ENCODE measurements at regions not wholly inside any gene's neighbourhood (a gene's known extent, or its start where the extent isn't known, plus 50 kb on each side); places are given as distances from the start of the nearest gene placed in this dataset.

DNA sequence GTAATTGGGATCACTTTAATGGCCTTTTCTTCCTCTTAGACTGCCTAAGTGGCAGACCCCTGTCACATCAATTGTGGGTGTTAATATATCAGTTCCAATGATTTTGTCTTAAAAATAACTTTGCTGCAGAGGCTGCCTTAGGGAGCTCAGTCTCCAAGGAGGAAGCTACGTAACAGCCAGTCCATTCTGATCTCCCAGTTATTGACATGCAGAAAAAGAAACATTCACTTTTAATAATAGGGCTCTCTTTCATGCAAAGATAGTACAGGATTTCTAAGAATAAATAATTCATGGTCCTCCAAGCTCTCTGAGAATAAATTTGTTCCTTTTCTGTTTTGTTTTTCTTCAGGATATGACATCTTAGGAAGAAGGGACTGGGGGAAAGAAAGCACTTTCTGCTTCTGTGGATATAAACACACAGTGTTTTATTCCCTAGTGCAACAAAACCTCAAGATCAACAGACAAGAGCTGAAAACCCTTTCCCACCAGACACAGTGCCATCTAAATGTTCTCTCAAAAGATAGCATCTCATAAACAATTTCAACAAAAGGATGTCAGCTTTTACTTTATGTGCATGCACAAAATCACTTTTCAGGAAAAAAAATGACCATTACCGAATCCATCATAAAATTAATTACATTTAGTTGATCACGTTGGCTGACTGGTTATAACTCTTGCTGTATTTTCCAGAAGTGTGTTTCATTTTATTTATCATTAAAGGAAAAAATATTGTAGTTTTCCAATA, 372.4 kb upstream of the SLC7A11 start:
- ATAC-seq (replicated peaks) (no peak), DNase-seq (no peak)
- Mint-ChIP-seq H3K4me1 (ENCODE audit: low read depth in 2 of 2) (no peaks in the 10 kb centered on the region), H3K27ac (no peak overlapping the region), H3K36me3 (ENCODE audit: insufficient read depth) (no peaks in the 10 kb centered on the region), H3K9me3 (no peaks in the 10 kb centered on the region), H3K4me3 (no peak overlapping the region), H3K27me3 (no peaks in the 10 kb centered on the region)

DNA sequence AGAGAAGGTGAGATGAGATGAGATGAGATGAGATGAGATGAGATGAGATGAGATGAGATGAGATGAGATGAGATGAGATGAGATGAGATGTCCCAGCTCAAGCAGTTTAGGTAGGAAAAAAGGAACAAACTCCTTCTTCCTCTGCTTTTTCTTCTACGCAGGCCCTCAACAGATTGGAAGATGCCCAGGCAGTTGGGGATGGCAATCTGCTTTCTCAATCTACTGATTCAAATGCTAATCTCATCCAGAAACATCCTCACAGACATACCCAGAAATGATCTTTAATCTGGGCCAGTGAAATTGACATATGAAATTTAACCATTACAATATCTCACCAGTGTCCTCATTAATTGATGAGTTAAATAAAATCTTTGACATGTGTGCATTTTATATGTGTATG, 370.3 kb upstream of the SLC7A11 start:
- Mint-ChIP-seq H3K36me3 (ENCODE audit: insufficient read depth) (no peaks in the 10 kb centered on the region), H3K27ac (no peak overlapping the region), H3K4me3 (no peak overlapping the region), H3K27me3 (no peaks in the 10 kb centered on the region), H3K4me1 (ENCODE audit: low read depth in 2 of 2) (no peaks in the 10 kb centered on the region), H3K9me3 (no peaks in the 10 kb centered on the region)
- DNase-seq (no peak), ATAC-seq (replicated peaks) (no peak)

DNA sequence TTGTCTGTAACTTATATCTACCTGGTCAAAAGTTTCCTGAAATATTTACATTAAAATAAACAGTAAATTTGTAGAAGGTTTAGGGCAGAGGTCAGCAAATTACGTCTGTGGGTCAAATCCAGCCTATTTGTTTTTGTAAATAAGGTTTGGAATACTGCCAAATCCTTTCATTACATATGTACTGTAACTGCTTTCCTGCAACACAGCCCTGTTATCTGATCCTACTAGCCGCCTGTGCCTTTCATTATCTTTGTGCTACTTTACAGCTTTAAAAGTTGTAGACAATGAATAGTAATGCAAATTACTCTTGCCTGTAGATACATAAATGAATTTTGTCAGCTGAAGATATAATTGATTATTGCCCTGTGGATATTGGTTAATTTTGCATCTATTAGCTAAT, 369.6 kb upstream of the SLC7A11 start:
- no peak for ATAC-seq (replicated peaks)
- H3K36me3 Mint-ChIP-seq (ENCODE audit: insufficient read depth): no peaks in the 10 kb centered on the region
- H3K27me3 Mint-ChIP-seq: no peaks in the 10 kb centered on the region
- H3K4me3 Mint-ChIP-seq: no peak overlapping the region
- DNase-seq: no peak
- no peaks in the 10 kb centered on the region for H3K9me3 Mint-ChIP-seq
- no peaks in the 10 kb centered on the region for H3K4me1 Mint-ChIP-seq (ENCODE audit: low read depth in 2 of 2)
- H3K27ac Mint-ChIP-seq: no peak overlapping the region

DNA sequence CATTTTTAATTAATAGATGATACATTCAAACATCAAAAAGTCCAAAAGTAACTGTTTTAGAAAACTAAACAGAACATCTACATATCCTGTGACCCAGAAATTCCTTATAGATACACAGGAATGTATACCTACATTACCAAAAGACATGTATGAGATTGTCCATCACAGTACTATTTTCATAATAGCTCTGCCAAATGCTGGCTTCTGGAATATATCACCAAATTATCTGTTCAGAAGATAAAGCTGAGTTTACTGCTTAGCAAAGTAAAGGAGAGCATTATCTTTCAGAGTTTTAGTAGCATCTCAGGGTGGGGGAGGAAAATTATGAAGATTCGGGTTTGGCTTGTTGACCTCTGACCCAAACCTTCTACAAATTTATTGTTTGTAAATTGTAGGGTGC, 368.9 kb upstream of the SLC7A11 start:
- ATAC-seq (replicated peaks) (no peak), DNase-seq (no peak)
- no peaks in the 10 kb centered on the region for H3K9me3 Mint-ChIP-seq
- no peaks in the 10 kb centered on the region for H3K27me3 Mint-ChIP-seq
- H3K27ac Mint-ChIP-seq: no peak overlapping the region
- H3K4me1 Mint-ChIP-seq (ENCODE audit: low read depth in 2 of 2): no peaks in the 10 kb centered on the region
- no peaks in the 10 kb centered on the region for H3K36me3 Mint-ChIP-seq (ENCODE audit: insufficient read depth)
- H3K4me3 Mint-ChIP-seq: no peak overlapping the region

DNA sequence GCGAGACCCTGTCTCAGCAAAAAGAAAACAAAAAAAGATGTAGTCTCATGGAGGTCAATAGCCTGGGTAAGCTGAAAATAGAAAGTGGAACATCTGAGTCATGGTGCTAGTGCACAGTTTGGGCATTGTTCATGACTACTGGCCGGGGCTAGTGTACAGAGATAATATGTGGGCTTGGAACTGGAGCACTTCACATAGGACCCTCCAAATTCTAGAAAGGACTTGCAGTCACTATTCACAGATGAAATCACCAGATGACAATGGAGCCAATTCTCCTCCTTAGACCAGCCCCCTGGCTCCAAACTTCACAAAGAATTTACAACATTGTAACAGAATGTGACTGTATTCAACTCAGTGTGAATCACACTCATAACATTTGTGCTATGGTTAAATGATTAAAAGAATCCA, 367.8 kb upstream of the SLC7A11 start:
- Mint-ChIP-seq H3K4me3 (no peak overlapping the region), H3K4me1 (ENCODE audit: low read depth in 2 of 2) (no peaks in the 10 kb centered on the region), H3K27me3 (no peaks in the 10 kb centered on the region), H3K27ac (no peak overlapping the region), H3K36me3 (ENCODE audit: insufficient read depth) (no peaks in the 10 kb centered on the region), H3K9me3 (peaks cover 0 to 8% of the 10 kb centered on the region in 2 donors)
- DNase-seq (no peak), ATAC-seq (replicated peaks) (no peak)

DNA sequence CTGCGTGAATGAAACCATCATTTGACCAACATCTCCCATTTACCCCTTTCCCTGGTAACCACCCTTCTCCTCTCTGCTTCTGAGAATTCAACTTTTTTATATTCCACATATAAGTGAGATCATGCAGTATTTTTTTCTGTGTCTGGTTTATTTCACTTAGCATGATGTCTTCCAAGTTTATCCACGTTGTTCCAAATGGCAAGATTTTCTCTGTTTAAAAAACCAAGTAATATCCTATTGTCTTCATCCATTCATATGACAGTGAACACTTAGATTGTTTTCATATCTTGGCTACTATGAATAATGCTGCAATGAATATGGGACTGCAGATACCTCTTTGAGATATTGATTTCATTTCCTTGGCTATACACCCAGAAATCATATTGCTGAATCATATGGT, 362.4 kb upstream of the SLC7A11 start:
- ATAC-seq (replicated peaks) (no peak), DNase-seq (no peak)
- Mint-ChIP-seq H3K4me3 (no peak overlapping the region), H3K27me3 (no peaks in the 10 kb centered on the region), H3K9me3 (peaks cover 1 to 14% of the 10 kb centered on the region in 2 donors), H3K4me1 (ENCODE audit: low read depth in 2 of 2) (no peaks in the 10 kb centered on the region), H3K27ac (no peak overlapping the region), H3K36me3 (ENCODE audit: insufficient read depth) (no peaks in the 10 kb centered on the region)

DNA sequence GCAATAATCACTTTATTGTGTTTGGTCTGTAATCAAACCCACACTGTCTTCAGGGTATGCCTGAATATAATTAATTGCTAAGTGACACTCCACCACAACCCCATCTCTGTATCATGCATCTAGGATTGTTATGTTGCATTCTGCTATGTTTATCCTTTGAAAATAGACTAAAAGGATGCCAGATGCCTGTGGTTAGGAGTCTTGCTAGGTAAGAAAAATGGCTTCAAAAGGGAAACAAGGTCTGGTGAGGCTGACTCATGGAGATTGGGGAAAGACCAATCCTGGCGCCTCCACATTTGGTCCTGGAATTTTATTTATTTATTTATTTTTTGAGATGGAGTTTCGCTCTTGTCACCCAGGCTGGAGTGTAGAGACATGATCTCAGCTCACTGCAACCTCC, 360.5 kb upstream of the SLC7A11 start:
- H3K27me3 Mint-ChIP-seq: no peaks in the 10 kb centered on the region
- H3K27ac Mint-ChIP-seq: no peak overlapping the region
- H3K4me3 Mint-ChIP-seq: no peak overlapping the region
- DNase-seq: no peak
- no peak for ATAC-seq (replicated peaks)
- peaks cover 1 to 14% of the 10 kb centered on the region in 2 donors for H3K9me3 Mint-ChIP-seq
- no peaks in the 10 kb centered on the region for H3K36me3 Mint-ChIP-seq (ENCODE audit: insufficient read depth)
- no peaks in the 10 kb centered on the region for H3K4me1 Mint-ChIP-seq (ENCODE audit: low read depth in 2 of 2)

DNA sequence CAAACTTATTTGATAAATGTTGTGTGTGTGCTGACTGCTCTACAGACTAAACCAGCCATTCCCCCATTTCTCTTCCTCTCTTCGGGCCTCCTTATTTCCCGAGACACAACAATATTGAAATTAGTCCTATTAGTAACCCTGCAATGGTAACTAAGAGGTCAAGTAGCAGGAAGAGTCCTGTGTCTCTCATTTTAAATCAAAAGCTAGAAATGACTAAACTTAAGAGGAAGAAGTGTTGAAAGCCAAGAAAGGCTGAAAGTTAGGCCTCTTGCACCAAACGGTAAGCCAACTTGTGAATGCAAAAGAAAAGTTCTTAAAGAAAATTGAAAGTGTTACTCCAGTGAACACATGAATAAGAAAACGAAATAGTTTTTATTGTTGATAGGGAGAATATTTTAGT, 357.8 kb upstream of the SLC7A11 start:
- H3K36me3 Mint-ChIP-seq (ENCODE audit: insufficient read depth): no peaks in the 10 kb centered on the region
- no peaks in the 10 kb centered on the region for H3K4me1 Mint-ChIP-seq (ENCODE audit: low read depth in 2 of 2)
- DNase-seq (no peak), ATAC-seq (replicated peaks) (no peak)
- no peak overlapping the region for H3K27ac Mint-ChIP-seq
- no peaks in the 10 kb centered on the region for H3K27me3 Mint-ChIP-seq
- no peak overlapping the region for H3K4me3 Mint-ChIP-seq
- H3K9me3 Mint-ChIP-seq: peaks cover 1 to 6% of the 10 kb centered on the region in 2 donors

DNA sequence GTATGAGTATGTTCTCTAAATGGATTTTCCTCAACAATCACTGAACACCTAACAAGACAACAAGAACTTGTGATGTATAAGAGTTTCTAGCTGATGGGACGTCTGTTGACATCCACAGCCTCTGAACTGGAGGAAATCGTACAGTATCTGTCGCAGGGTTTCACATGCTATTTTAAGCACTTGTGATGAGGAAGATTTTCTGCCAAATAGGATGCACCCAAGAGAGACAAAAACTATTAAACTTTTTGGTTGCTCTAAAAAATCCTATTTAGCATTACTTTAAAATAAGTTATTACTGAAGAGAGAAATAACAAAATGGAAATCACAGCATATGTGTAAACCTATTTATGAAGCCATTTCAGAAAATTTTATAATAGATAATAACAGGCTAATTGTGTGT, 356.1 kb upstream of the SLC7A11 start:
- ATAC-seq (replicated peaks) (no peak), DNase-seq (no peak)
- H3K9me3 Mint-ChIP-seq: peaks cover 0 to 5% of the 10 kb centered on the region in 2 donors
- no peaks in the 10 kb centered on the region for H3K4me1 Mint-ChIP-seq (ENCODE audit: low read depth in 2 of 2)
- H3K4me3 Mint-ChIP-seq: no peak overlapping the region
- no peaks in the 10 kb centered on the region for H3K27me3 Mint-ChIP-seq
- no peaks in the 10 kb centered on the region for H3K36me3 Mint-ChIP-seq (ENCODE audit: insufficient read depth)
- no peak overlapping the region for H3K27ac Mint-ChIP-seq

DNA sequence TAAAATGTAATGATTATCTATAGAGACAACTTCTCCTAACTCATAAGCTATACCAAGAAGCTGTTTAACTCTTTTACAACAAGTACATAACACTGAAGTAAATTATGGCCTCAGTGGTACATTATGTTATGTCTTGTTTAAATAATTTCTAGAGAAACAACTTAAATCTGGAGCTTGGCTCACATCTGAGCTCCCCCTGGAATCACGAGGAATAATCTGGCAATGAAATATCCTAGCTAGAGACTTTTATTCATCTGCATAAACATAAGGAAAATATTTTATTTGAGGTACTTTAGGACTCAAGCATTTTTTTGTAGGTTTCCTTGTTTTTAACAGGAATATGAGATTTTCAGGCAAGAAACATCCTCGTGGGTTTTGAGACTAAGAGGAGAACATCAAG, 354.7 kb upstream of the SLC7A11 start:
- Mint-ChIP-seq H3K36me3 (ENCODE audit: insufficient read depth) (no peaks in the 10 kb centered on the region), H3K4me1 (ENCODE audit: low read depth in 2 of 2) (no peaks in the 10 kb centered on the region), H3K9me3 (peaks cover 5 to 7% of the 10 kb centered on the region in 2 donors), H3K27ac (no peak overlapping the region), H3K27me3 (no peaks in the 10 kb centered on the region), H3K4me3 (no peak overlapping the region)
- DNase-seq (no peak), ATAC-seq (replicated peaks) (no peak)

DNA sequence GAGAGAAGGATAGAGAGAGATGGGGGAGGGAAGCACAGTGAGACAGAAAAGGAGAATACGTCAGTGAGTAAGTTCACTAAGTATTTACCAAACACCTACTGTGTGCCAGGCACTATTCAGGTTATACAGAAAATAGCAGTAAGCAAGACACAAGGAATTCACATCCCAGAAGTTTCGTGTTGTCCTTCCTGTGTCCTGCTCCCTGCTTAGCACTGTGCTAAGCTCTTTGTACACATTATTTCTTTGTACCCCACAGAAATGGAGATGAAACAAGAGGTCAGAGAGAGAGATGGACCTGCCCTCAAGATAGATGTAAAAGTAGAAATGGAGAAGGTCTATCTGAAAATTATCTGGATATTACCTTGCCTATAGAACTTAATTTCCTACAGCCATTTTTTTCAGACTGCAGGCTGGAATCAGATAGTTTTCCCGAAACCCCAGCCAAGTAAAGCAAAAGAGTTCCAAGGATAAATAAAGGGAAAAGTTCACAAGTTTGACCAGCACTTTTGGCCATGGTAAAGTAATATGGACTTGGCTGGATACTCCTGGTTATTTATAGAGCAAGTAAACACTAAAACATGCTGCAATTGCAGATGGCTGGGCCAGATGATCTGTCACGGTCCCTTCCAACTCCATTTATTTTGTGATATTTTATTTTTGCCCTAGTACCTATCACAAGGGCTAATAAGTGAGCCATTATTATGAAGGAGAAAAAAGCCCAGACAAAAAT, 353.7 kb upstream of the SLC7A11 start:
- no peak for ATAC-seq (replicated peaks)
- Mint-ChIP-seq H3K4me1 (ENCODE audit: low read depth in 2 of 2) (no peaks in the 10 kb centered on the region), H3K4me3 (no peak overlapping the region), H3K27ac (no peak overlapping the region), H3K9me3 (peaks cover 4 to 7% of the 10 kb centered on the region in 2 donors), H3K27me3 (no peaks in the 10 kb centered on the region), H3K36me3 (ENCODE audit: insufficient read depth) (no peaks in the 10 kb centered on the region)
- DNase-seq: no peak

DNA sequence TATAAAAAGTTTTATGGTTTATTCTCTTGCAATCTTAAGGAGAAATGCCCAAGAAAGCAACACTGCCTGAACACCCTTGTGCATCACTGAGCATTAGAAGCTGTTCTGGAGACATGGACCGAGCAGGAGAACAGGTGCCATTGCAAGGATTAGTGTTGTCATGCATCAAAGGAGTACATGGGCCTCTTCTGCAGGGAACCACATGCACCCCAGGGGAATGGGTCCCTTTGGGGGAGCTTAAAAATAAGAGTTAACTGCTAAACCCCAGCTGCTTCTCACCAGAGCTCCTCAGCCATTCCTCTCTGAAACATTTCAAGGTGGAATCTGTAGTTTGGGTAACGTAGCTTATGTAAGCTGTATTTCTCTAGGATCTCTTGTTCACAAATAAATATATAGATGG, 353.0 kb upstream of the SLC7A11 start:
- no peak for ATAC-seq (replicated peaks)
- no peak for DNase-seq
- Mint-ChIP-seq H3K36me3 (ENCODE audit: insufficient read depth) (no peaks in the 10 kb centered on the region), H3K4me3 (no peak overlapping the region), H3K9me3 (peaks cover 4 to 7% of the 10 kb centered on the region in 2 donors), H3K27ac (no peak overlapping the region), H3K27me3 (no peaks in the 10 kb centered on the region), H3K4me1 (ENCODE audit: low read depth in 2 of 2) (no peaks in the 10 kb centered on the region)

DNA sequence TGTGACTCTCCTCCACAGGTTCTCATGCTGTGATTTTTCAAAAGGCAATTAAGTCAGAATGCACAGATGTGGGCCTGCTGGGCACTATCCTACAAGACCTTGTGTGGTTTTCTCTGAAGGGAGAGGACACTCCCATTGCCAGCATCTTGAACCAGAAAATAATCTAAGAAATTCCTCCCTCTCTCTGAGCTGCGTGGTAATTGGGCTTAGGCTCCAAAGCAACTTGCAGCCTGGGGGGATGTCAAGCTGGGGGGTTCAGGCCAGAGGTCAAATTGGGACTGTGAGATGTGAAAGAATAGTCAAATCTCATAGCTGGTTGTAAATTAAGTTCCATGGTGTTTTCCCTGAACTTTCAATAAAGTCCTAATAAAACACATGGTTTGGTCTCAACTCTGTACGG, 350.6 kb upstream of the SLC7A11 start:
- Mint-ChIP-seq H3K27ac (no peak overlapping the region), H3K9me3 (peaks cover 4 to 7% of the 10 kb centered on the region in 2 donors), H3K4me1 (ENCODE audit: low read depth in 2 of 2) (no peaks in the 10 kb centered on the region), H3K36me3 (ENCODE audit: insufficient read depth) (no peaks in the 10 kb centered on the region), H3K27me3 (no peaks in the 10 kb centered on the region), H3K4me3 (no peak overlapping the region)
- DNase-seq (no peak), ATAC-seq (replicated peaks) (no peak)

DNA sequence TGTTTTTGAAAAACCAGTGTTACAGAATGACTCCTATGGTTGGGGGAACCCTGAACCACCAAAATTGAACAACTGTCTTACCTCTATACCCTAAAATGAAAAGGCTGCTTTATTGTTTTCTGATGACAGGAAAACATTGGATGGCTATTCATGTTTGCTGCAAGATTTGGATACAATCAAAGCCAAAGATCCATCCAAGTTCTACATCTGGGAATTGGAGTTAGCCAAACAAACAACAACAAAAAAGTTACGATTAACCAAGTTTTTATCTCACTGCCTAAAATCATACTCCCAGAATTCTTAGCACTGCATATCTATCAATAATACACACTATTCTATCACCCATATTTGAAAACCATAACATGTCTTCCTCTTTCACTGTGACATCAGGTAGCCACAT, 349.7 kb upstream of the SLC7A11 start:
- ATAC-seq (replicated peaks) (no peak), DNase-seq (no peak)
- no peak overlapping the region for H3K4me3 Mint-ChIP-seq
- no peaks in the 10 kb centered on the region for H3K27me3 Mint-ChIP-seq
- no peaks in the 10 kb centered on the region for H3K36me3 Mint-ChIP-seq (ENCODE audit: insufficient read depth)
- no peaks in the 10 kb centered on the region for H3K4me1 Mint-ChIP-seq (ENCODE audit: low read depth in 2 of 2)
- H3K9me3 Mint-ChIP-seq: peaks cover 9 to 15% of the 10 kb centered on the region in 2 donors
- H3K27ac Mint-ChIP-seq: no peak overlapping the region

Data from effector memory CD8-positive, alpha-beta T cell (primary cell).